ENCODE measurements at regions not wholly inside any gene's neighbourhood (a gene's known extent, or its start where the extent isn't known, plus 50 kb on each side); places are given as distances from the start of the nearest gene placed in this dataset.

GRCh38 chr12:62136496-62136895, 123.7 kb upstream of the USP15 start:
- Histone ChIP-seq H3K27me3 (no peaks in the 10 kb centered on the region), H3K9me3 (no peaks in the 10 kb centered on the region), H3K4me3 (no peak overlapping the region), H3K27ac (no peak overlapping the region), H3K36me3 (no peaks in the 10 kb centered on the region), H3K4me1 (no peaks in the 10 kb centered on the region)
- intact Hi-C loops (cut with DNase I), result no loop called here
- DNase-seq, result no peak
- WGBS, 2 donors, result 72 to 76% methylated on average over 2 of the region's 2 CpGs
- TF ChIP-seq POLR2A (IDR thresholded peaks at IDR 0.05), result no peak
- TF ChIP-seq CTCF (IDR thresholded peaks at IDR 0.05), result no peak

GRCh38 chr12:62138527-62138926, 121.7 kb upstream of the USP15 start:
- no peaks in the 10 kb centered on the region for H3K36me3 ChIP-seq
- no peak overlapping the region for H3K27ac ChIP-seq
- TF ChIP-seq POLR2A (IDR thresholded peaks at IDR 0.05), result no peak
- no peak for TF ChIP-seq CTCF (IDR thresholded peaks at IDR 0.05)
- intact Hi-C loops (cut with DNase I), result no loop called here
- no peak for DNase-seq
- no peaks in the 10 kb centered on the region for H3K4me1 ChIP-seq
- H3K27me3 ChIP-seq, result no peaks in the 10 kb centered on the region
- 41 to 55% methylated on average over 2 of the region's 2 CpGs for WGBS, 2 donors
- H3K9me3 ChIP-seq, result no peaks in the 10 kb centered on the region
- no peak overlapping the region for H3K4me3 ChIP-seq

- 14 to 52% methylated on average over 1 to 3 of the region's 3 CpGs for WGBS, 2 donors
- DNase-seq, result no peak
- H3K9me3 ChIP-seq, result no peaks in the 10 kb centered on the region
Observed at GRCh38 chr12:62146318-62146717, 113.9 kb upstream of the USP15 start.

GRCh38 chr12:62158013-62158412, 102.2 kb upstream of the USP15 start:
- Histone ChIP-seq H3K4me3 (no peak overlapping the region), H3K27ac (no peak overlapping the region), H3K9me3 (no peaks in the 10 kb centered on the region), H3K36me3 (no peaks in the 10 kb centered on the region), H3K4me1 (no peaks in the 10 kb centered on the region), H3K27me3 (no peaks in the 10 kb centered on the region)
- no peak for TF ChIP-seq POLR2A (IDR thresholded peaks at IDR 0.05)
- no peak for TF ChIP-seq CTCF (IDR thresholded peaks at IDR 0.05)
- intact Hi-C loops (cut with DNase I), result no loop called here
- no peak for DNase-seq

More at GRCh38 chr12:62146318-62146717, 113.9 kb upstream of the USP15 start:
- H3K36me3 ChIP-seq, result no peaks in the 10 kb centered on the region
- H3K4me1 ChIP-seq, result no peaks in the 10 kb centered on the region
- intact Hi-C loops (cut with DNase I), result no loop called here
- H3K4me3 ChIP-seq, result no peak overlapping the region
- no peak overlapping the region for H3K27ac ChIP-seq
- TF ChIP-seq CTCF (IDR thresholded peaks at IDR 0.05), result no peak
- no peak for TF ChIP-seq POLR2A (IDR thresholded peaks at IDR 0.05)
- H3K27me3 ChIP-seq, result no peaks in the 10 kb centered on the region

- TF ChIP-seq CTCF (IDR thresholded peaks at IDR 0.05) (no peak), POLR2A (IDR thresholded peaks at IDR 0.05) (no peak)
- 55 to 59% methylated on average over 5 of the region's 5 CpGs for WGBS, 2 donors
- Histone ChIP-seq H3K27me3 (no peaks in the 10 kb centered on the region), H3K9me3 (no peaks in the 10 kb centered on the region), H3K36me3 (no peaks in the 10 kb centered on the region), H3K27ac (no peak overlapping the region), H3K4me3 (no peak overlapping the region), H3K4me1 (no peaks in the 10 kb centered on the region)
- intact Hi-C loops (cut with DNase I), result no loop called here
- DNase-seq, result no peak
Observed at GRCh38 chr12:62158461-62159360, 101.5 kb upstream of the USP15 start.
